ENCODE measurements at regions not wholly inside any gene's neighbourhood (a gene's known extent, or its start where the extent isn't known, plus 50 kb on each side); places are given as distances from the start of the nearest gene placed in this dataset.

DNA sequence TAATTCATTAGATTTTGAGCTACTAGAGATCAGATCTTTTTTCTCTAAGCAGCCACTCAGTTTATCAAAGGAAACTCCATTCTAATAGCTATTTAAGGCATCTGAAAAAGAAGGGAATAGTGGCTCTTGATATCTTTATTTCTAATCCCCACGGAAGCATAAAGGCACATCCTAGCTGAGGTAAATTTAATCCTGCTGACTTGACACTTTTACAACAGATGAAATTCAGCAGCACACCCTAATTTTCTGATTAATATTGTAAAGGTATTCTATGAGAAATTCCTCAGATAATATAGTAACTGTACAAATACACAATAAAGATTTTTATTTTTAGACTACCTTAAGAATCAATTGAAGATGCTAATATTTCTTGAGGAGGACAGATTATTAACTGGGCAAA is 916.4 kb downstream of the TMTC2 start:
- no peaks in the 10 kb centered on the region for H3K4me1 ChIP-seq (ENCODE audit: control insufficient read depth in 2 of 3, insufficient read depth in 2 of 3, low read depth in 1 of 3, low read length in 3 of 3)
- no peak overlapping the region for H3K4me3 ChIP-seq (ENCODE audit: low read length in 3 of 3)
- H3K27ac ChIP-seq (ENCODE audit: low read depth in 2 of 2, low read length in 2 of 2) = no peak overlapping the region
- no peak overlapping the region for H3K9ac ChIP-seq (ENCODE audit: low read length in 3 of 3)
- intact Hi-C loops (cut with DNase I) = no loop called here
- no peak for DNase-seq
- H3K36me3 ChIP-seq (ENCODE audit: control insufficient read depth in 2 of 3, insufficient read depth in 3 of 3, low read length in 3 of 3) = no peaks in the 10 kb centered on the region
- TF ChIP-seq, protein P1, sequence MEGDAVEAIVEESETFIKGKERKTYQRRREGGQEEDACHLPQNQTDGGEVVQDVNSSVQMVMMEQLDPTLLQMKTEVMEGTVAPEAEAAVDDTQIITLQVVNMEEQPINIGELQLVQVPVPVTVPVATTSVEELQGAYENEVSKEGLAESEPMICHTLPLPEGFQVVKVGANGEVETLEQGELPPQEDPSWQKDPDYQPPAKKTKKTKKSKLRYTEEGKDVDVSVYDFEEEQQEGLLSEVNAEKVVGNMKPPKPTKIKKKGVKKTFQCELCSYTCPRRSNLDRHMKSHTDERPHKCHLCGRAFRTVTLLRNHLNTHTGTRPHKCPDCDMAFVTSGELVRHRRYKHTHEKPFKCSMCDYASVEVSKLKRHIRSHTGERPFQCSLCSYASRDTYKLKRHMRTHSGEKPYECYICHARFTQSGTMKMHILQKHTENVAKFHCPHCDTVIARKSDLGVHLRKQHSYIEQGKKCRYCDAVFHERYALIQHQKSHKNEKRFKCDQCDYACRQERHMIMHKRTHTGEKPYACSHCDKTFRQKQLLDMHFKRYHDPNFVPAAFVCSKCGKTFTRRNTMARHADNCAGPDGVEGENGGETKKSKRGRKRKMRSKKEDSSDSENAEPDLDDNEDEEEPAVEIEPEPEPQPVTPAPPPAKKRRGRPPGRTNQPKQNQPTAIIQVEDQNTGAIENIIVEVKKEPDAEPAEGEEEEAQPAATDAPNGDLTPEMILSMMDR (IDR thresholded peaks at IDR 0.05; ENCODE audit: borderline replicate concordance, extremely low read depth, insufficient read depth) = no peak
- H3K27me3 ChIP-seq (ENCODE audit: control insufficient read depth, insufficient read depth, low read length) = no peaks in the 10 kb centered on the region
- H3K9me3 ChIP-seq (ENCODE audit: control insufficient read depth in 2 of 3, insufficient read depth in 1 of 3, low read length in 3 of 3) = peaks cover 0 to 16% (median 5%) of the 10 kb centered on the region in 3 donors
- FAIRE-seq = no peak

DNA sequence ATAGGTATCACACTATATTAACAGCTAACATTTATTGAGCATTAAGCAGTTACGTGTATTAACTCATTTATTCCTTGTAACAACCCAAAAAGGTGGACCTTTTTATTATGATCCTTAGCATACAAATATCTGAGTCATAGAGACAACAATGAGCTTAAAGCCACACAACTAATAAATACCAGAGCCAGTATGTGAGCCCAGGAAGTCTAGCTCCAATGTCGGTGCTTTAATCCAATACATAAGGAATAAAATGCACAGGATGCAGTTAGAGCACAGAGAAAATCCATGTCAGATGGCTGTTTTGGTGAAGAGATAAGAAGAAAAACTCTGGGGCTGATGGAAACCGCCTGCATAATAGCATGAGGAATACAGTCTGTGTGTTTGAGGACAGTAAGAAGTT is 888.6 kb downstream of the TMTC2 start:
- Histone ChIP-seq H3K36me3 (ENCODE audit: control insufficient read depth in 2 of 3, insufficient read depth in 3 of 3, low read length in 3 of 3) (no peaks in the 10 kb centered on the region), H3K9me3 (ENCODE audit: control insufficient read depth in 2 of 3, insufficient read depth in 1 of 3, low read length in 3 of 3) (no peaks in the 10 kb centered on the region), H3K4me3 (ENCODE audit: low read length in 3 of 3) (no peak overlapping the region), H3K27me3 (ENCODE audit: control insufficient read depth, insufficient read depth, low read length) (no peaks in the 10 kb centered on the region), H3K27ac (ENCODE audit: low read depth in 2 of 2, low read length in 2 of 2) (no peak overlapping the region), H3K9ac (ENCODE audit: low read length in 3 of 3) (no peak overlapping the region), H3K4me1 (ENCODE audit: control insufficient read depth in 2 of 3, insufficient read depth in 2 of 3, low read depth in 1 of 3, low read length in 3 of 3) (no peaks in the 10 kb centered on the region)
- TF ChIP-seq, protein P1 (IDR thresholded peaks at IDR 0.05; ENCODE audit: borderline replicate concordance, extremely low read depth, insufficient read depth) = no peak
- intact Hi-C loops (cut with DNase I) = no loop called here
- FAIRE-seq (no peak), DNase-seq (no peak)

DNA sequence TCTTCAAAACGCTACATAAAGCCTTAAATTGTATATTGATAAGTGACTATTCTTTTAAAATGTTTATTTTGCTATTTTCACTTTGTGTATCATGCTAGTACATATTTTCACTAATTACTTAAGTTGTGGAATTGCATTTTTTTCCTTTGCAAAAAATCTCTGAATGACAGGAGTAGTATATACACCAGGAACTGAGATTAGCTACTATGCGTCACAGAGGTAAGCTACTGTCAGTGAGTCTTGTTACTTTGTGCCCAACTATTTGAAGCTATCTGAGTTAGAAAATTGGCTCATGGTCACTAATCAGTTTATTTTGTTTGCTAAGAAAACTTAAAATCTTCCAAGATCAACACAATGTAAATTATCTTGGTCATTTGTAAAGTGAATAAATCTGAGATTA is 887.4 kb downstream of the TMTC2 start:
- no peak overlapping the region for H3K9ac ChIP-seq (ENCODE audit: low read length in 3 of 3)
- H3K36me3 ChIP-seq (ENCODE audit: control insufficient read depth in 2 of 3, insufficient read depth in 3 of 3, low read length in 3 of 3) = no peaks in the 10 kb centered on the region
- no peak overlapping the region for H3K4me3 ChIP-seq (ENCODE audit: low read length in 3 of 3)
- H3K9me3 ChIP-seq (ENCODE audit: control insufficient read depth in 2 of 3, insufficient read depth in 1 of 3, low read length in 3 of 3) = no peaks in the 10 kb centered on the region
- H3K4me1 ChIP-seq (ENCODE audit: control insufficient read depth in 2 of 3, insufficient read depth in 2 of 3, low read depth in 1 of 3, low read length in 3 of 3) = no peaks in the 10 kb centered on the region
- H3K27ac ChIP-seq (ENCODE audit: low read depth in 2 of 2, low read length in 2 of 2) = no peak overlapping the region
- intact Hi-C loops (cut with DNase I) = no loop called here
- TF ChIP-seq, protein P1 (IDR thresholded peaks at IDR 0.05; ENCODE audit: borderline replicate concordance, extremely low read depth, insufficient read depth) = no peak
- DNase-seq = no peak
- no peak for FAIRE-seq
- no peaks in the 10 kb centered on the region for H3K27me3 ChIP-seq (ENCODE audit: control insufficient read depth, insufficient read depth, low read length)

DNA sequence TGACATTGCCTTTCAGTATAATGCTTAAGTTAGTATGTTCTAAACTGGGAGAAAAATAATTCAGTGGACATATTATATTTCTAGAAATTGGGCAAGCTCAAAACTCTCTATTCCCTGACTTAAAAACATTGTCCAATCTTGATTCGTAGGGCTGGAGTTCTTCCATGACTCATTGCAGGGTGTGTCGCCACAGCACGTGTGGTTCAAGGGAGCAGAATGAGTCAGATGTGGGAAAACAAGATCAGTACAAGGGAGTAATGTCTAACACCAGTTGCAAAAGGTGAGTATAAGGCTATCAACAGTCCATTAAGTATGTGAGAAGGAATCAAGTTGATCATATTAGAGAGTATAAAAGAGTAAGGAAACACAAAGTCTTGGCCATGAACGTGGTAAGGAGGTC is 887.0 kb downstream of the TMTC2 start:
- Histone ChIP-seq H3K4me1 (ENCODE audit: control insufficient read depth in 2 of 3, insufficient read depth in 2 of 3, low read depth in 1 of 3, low read length in 3 of 3) (no peaks in the 10 kb centered on the region), H3K9me3 (ENCODE audit: control insufficient read depth in 2 of 3, insufficient read depth in 1 of 3, low read length in 3 of 3) (no peaks in the 10 kb centered on the region), H3K27ac (ENCODE audit: low read depth in 2 of 2, low read length in 2 of 2) (no peak overlapping the region), H3K9ac (ENCODE audit: low read length in 3 of 3) (no peak overlapping the region), H3K27me3 (ENCODE audit: control insufficient read depth, insufficient read depth, low read length) (no peaks in the 10 kb centered on the region), H3K36me3 (ENCODE audit: control insufficient read depth in 2 of 3, insufficient read depth in 3 of 3, low read length in 3 of 3) (no peaks in the 10 kb centered on the region), H3K4me3 (ENCODE audit: low read length in 3 of 3) (no peak overlapping the region)
- FAIRE-seq (no peak), DNase-seq (no peak)
- intact Hi-C loops (cut with DNase I) = no loop called here
- TF ChIP-seq, protein P1 (IDR thresholded peaks at IDR 0.05; ENCODE audit: borderline replicate concordance, extremely low read depth, insufficient read depth) = no peak
